Breast epithelium (tissue), 4 donors: ENCODE measurements at regions not wholly inside any gene's neighbourhood (a gene's known extent, or its start where the extent isn't known, plus 50 kb on each side); places are given as distances from the start of the nearest gene placed in this dataset.

Experiments
- DNase-seq, 2 donors: peaks; one replicate each; pipeline ENCODE4 v3.0.0-alpha.2; 2019; ENCODE audit warnings: low spot score in 2 of 2
- H3K27ac ChIP-seq, 2 donors: fragments of 200-600 bp; sonication (generic) in 1 of 2; one replicate each; pipeline ENCODE4 v1.5.1; 2016 to 2019; ENCODE audit warnings: mild to moderate bottlenecking in 1 of 2
- H3K27me3 ChIP-seq, 2 donors: fragments of 200-600 bp; sonication (generic) in 1 of 2; one replicate each; pipeline versions ENCODE4 v1.5.1 to v1.6.0; 2017 to 2019; ENCODE audit warnings: control low read depth in 1 of 2, mild to moderate bottlenecking in 1 of 2
- H3K36me3 ChIP-seq: fragments of 200-600 bp; one replicate; pipeline ENCODE4 v1.5.1; 2019
- H3K4me1 ChIP-seq, 2 donors: fragments of 200-600 bp; sonication (generic); one replicate each; pipeline ENCODE4 v1.5.1; 2016 to 2019; ENCODE audit warnings: control low read depth in 1 of 2
- H3K4me3 ChIP-seq, 3 donors: fragments of 200-600 bp; sonication (generic); 1 replicate in 2 of 3; 2 replicates in 1 of 3; pipeline ENCODE4 v1.5.1; 2016 to 2019; ENCODE audit warnings: mild to moderate bottlenecking in 3 of 3, moderate library complexity in 2 of 3
- H3K9me3 ChIP-seq, 2 donors: fragments of 200-600 bp; sonication (generic) in 1 of 2; one replicate each; pipeline ENCODE4 v1.5.1; 2016 to 2019; ENCODE audit warnings: control low read depth in 1 of 2
- POLR2A ChIP-seq: fragments of 450-650 bp; IDR thresholded peaks from one replicate; pipeline ENCODE4 v1.6.1; 2016; ENCODE audit warnings: antibody characterized with exemption, mild to moderate bottlenecking, moderate library complexity
- POLR2AphosphoS5 ChIP-seq, 3 donors: sonication (generic); formaldehyde crosslinking; IDR thresholded peaks; one replicate each; pipeline ENCODE4 v1.6.1; 2017; ENCODE audit warnings: antibody characterized with exemption in 3 of 3
- intact Hi-C: fragments of 100-400 bp; cut with DNase I; formaldehyde crosslinking; loops from one replicate; pipeline ENCODE4 v1.15.1; 2023; ENCODE audit warnings: low total_unique reads
- TF ChIP-seq, protein P1 (sequence below), 3 donors: fragments of 450-650 bp; IDR thresholded peaks; one replicate each; pipeline ENCODE4 v1.5.1; 2016 to 2017; ENCODE audit warnings: antibody characterized with exemption in 3 of 3, mild to moderate bottlenecking in 3 of 3, moderate library complexity in 3 of 3

DNA sequence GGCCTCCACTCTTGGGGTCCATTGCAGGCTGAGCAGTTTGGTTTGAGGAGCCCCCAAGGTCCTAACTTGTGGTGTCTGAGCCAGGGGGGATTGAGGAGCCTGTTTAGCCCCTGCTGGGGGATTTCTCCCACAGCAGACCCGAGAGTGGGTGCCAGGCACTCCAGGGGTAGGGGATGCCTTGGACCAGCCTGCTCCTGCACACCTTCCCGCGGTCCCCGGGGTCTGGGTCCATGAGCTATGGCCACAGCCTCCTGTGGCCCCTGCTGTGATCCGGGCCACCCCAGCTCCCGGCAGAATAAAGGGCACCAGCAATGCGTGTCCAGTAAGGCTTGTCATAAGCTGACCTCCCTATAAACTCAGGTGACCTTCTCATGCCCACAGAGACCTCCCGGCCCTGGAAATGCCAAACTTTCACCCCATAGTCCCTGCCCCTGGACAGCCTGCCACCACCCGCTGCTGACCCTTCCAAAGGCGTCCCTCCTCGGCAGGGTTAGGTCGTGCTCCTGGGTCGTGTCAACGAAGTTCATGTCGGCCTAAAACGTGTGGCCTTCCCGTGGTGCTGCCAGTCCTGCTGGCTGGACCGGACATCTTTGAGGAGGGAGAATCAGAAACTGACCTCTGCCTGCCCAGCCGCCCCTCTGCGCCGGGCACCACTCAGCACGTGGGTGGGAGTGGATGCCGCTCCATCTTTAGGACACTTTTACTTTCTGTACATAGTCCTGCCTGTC lies 137.6 kb downstream of the MRPL36 start:
- DNase-seq = peak in 1 of 2 donors; percentile 8
- intact Hi-C loops = no loop called here
- TF ChIP-seq POLR2A (no peak), POLR2AphosphoS5 (IDR thresholded peaks at IDR 0.05) (no peak)
- TF ChIP-seq, protein P1, sequence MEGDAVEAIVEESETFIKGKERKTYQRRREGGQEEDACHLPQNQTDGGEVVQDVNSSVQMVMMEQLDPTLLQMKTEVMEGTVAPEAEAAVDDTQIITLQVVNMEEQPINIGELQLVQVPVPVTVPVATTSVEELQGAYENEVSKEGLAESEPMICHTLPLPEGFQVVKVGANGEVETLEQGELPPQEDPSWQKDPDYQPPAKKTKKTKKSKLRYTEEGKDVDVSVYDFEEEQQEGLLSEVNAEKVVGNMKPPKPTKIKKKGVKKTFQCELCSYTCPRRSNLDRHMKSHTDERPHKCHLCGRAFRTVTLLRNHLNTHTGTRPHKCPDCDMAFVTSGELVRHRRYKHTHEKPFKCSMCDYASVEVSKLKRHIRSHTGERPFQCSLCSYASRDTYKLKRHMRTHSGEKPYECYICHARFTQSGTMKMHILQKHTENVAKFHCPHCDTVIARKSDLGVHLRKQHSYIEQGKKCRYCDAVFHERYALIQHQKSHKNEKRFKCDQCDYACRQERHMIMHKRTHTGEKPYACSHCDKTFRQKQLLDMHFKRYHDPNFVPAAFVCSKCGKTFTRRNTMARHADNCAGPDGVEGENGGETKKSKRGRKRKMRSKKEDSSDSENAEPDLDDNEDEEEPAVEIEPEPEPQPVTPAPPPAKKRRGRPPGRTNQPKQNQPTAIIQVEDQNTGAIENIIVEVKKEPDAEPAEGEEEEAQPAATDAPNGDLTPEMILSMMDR (IDR thresholded peaks at IDR 0.05) = no peak

DNA sequence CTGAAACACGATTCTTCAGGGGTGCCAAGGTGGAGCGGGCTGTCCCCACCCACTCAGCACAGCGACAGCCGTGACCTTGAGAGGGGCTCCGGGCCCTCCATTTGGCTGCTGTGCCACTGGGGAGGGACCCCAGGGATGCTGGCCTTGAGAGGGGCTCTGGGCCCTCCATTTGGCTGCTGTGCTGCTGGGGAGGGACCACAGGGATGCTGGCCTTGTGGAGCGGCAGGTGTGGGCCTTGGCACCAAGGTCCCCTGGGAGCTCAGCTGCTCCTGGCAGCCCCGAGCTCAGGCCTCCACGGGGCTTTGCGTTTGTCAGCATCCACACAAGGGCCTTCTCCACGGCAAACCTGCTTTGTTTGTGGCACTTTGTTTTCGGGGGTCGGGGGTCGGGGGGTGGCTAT lies 137.6 kb upstream of the LPCAT1 start:
- Histone ChIP-seq H3K4me1 (no peaks in the 10 kb centered on the region), H3K27ac (no peak overlapping the region), H3K9me3 (no peaks in the 10 kb centered on the region), H3K27me3 (peaks cover 0 to 51% of the 10 kb centered on the region in 2 donors), H3K4me3 (no peak overlapping the region), H3K36me3 (no peaks in the 10 kb centered on the region)
- TF ChIP-seq POLR2AphosphoS5 (IDR thresholded peaks at IDR 0.05) (no peak), POLR2A (no peak)
- TF ChIP-seq, protein P1 (IDR thresholded peaks at IDR 0.05) = no peak
- intact Hi-C loops = no loop called here
- peak in 1 of 2 donors; percentile 2 for DNase-seq

More for the DNA sequence above, 137.6 kb downstream of the MRPL36 start:
- H3K36me3 ChIP-seq = no peaks in the 10 kb centered on the region
- H3K4me3 ChIP-seq = no peak overlapping the region
- no peaks in the 10 kb centered on the region for H3K9me3 ChIP-seq
- H3K4me1 ChIP-seq = no peaks in the 10 kb centered on the region
- peaks cover 0 to 53% of the 10 kb centered on the region in 2 donors for H3K27me3 ChIP-seq
- no peak overlapping the region for H3K27ac ChIP-seq

DNA sequence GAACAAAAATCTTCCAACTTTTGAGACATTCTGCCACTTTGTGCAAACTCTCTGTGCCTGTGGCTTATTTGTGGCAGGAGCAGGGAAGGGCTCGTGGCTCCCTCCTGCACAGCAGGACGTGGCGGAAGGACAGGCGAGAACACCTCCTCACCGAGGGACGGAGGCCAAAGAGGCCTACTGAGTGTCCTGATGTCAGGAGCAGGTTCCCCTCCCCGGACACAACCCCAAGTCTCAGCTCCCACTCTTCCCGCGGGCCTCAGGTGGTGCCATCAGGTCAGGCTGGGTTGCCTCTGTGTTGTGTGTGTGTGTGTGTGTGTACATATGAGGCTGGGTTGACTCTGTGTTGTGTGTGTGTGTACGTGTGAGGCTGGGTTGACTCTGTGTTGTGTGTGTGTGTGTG lies 136.8 kb upstream of the LPCAT1 start:
- intact Hi-C loops = no loop called here
- no peaks in the 10 kb centered on the region for H3K36me3 ChIP-seq
- no peak for TF ChIP-seq POLR2AphosphoS5 (IDR thresholded peaks at IDR 0.05)
- TF ChIP-seq, protein P1 (IDR thresholded peaks at IDR 0.05) = no peak
- TF ChIP-seq POLR2A = no peak
- H3K4me3 ChIP-seq = no peak overlapping the region
- DNase-seq = no peak
- H3K4me1 ChIP-seq = no peaks in the 10 kb centered on the region
- H3K9me3 ChIP-seq = no peaks in the 10 kb centered on the region
- no peak overlapping the region for H3K27ac ChIP-seq
- peaks cover 0 to 48% of the 10 kb centered on the region in 2 donors for H3K27me3 ChIP-seq

DNA sequence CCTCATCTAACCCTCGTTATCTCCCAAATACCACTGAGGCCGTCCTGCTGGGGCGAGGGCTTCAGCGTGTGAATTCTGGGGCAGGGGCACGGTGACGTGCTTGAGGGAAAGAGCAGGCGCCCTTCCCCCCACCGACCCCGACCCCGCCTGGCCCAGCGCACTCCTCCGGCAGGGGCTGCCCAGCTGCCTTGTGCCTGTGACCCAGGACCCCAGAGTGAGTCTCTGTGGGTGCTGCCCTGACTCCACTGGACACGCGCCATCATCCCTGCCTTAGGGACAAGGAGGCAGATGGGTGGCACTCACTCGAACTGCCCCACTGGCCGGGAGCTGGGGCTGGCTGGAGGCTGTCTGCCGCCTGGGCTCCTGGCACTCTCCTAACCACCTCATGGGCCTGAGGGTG lies 136.2 kb upstream of the LPCAT1 start:
- H3K4me3 ChIP-seq = no peak overlapping the region
- intact Hi-C loops = no loop called here

More for the DNA sequence above, 136.2 kb upstream of the LPCAT1 start:
- Histone ChIP-seq H3K9me3 (no peaks in the 10 kb centered on the region), H3K27ac (no peak overlapping the region), H3K4me1 (no peaks in the 10 kb centered on the region), H3K36me3 (no peaks in the 10 kb centered on the region), H3K27me3 (peaks cover 0 to 44% of the 10 kb centered on the region in 2 donors)
- no peak for DNase-seq
- TF ChIP-seq POLR2AphosphoS5 (IDR thresholded peaks at IDR 0.05) = no peak
- no peak for TF ChIP-seq POLR2A
- TF ChIP-seq, protein P1 (IDR thresholded peaks at IDR 0.05) = no peak
